Activated T-cell treated with anti-CD3 and anti-CD28 coated beads for 48 hours (primary cell): ENCODE measurements at regions not wholly inside any gene's neighbourhood (a gene's known extent, or its start where the extent isn't known, plus 50 kb on each side); places are given as distances from the start of the nearest gene placed in this dataset.

Experiments used
- DNase-seq: peaks from one replicate; pipeline ENCODE4 v3.0.0-alpha.2; 2020; ENCODE audit warnings: low read depth

GRCh38 chr10:20948686-20949327 is 51.7 kb upstream of the NEBL start:
- no peak for DNase-seq
